GM12878 (cell line): ENCODE measurements at regions not wholly inside any gene's neighbourhood (a gene's known extent, or its start where the extent isn't known, plus 50 kb on each side); places are given as distances from the start of the nearest gene placed in this dataset.

Source experiments
- NBN ChIP-seq: fragments of 450-650 bp; IDR thresholded peaks from 2 replicates; pipeline ENCODE4 v1.6.1; 2016
- POLR2AphosphoS5 ChIP-seq: IDR thresholded peaks from 2 replicates; pipeline ENCODE4 v1.6.1; 2011; ENCODE audit warnings: mild to moderate bottlenecking, low read length, inconsistent platforms
- SPI1 ChIP-seq: IDR thresholded peaks from 2 replicates; pipeline ENCODE4 v1.6.1; 2011; ENCODE audit warnings: low read depth, mild to moderate bottlenecking, low read length, moderate library complexity, borderline replicate concordance; ENCODE audit not compliant: insufficient read depth
- SUZ12 ChIP-seq: fragments of 200-600 bp; sonication (generic); IDR thresholded peaks from one replicate; pipeline ENCODE4 v1.6.1; 2018; ENCODE audit warnings: antibody characterized with exemption, mild to moderate bottlenecking; ENCODE audit not compliant: unreplicated experiment
- TF ChIP-seq, protein P1 (sequence below), 3 experiments: IDR thresholded peaks in 2 of 3; conservative IDR thresholded peaks in 1 of 3; 2 replicates each; pipeline ENCODE4 v1.5.1; 2011; ENCODE audit warnings: low read depth in 3 of 3, low read length in 3 of 3, mild to moderate bottlenecking in 3 of 3, control low read depth in 2 of 3, moderate library complexity in 2 of 3, inconsistent platforms in 1 of 3, mixed read lengths in 1 of 3; ENCODE audit not compliant: control insufficient read depth in 2 of 3, insufficient read depth in 1 of 3; ENCODE audit errors: extremely low read depth in 1 of 3
- TF ChIP-seq, protein P2 (sequence below): IDR thresholded peaks from 2 replicates; pipeline ENCODE4 v1.6.1; 2011; ENCODE audit warnings: low read depth, mild to moderate bottlenecking, low read length, moderate library complexity, borderline replicate concordance; ENCODE audit errors: extremely low read depth
- TF ChIP-seq, protein P3 (sequence below): IDR thresholded peaks from 2 replicates; pipeline ENCODE4 v1.6.1; 2012; ENCODE audit warnings: low read depth, low read length, improper control_type of control experiment
- TF ChIP-seq, protein P4 (sequence below): fragments of 450-650 bp; formaldehyde crosslinking; IDR thresholded peaks from 2 replicates; pipeline ENCODE4 v1.4.0; 2020; ENCODE audit warnings: mild to moderate bottlenecking, moderate library complexity

DNA sequence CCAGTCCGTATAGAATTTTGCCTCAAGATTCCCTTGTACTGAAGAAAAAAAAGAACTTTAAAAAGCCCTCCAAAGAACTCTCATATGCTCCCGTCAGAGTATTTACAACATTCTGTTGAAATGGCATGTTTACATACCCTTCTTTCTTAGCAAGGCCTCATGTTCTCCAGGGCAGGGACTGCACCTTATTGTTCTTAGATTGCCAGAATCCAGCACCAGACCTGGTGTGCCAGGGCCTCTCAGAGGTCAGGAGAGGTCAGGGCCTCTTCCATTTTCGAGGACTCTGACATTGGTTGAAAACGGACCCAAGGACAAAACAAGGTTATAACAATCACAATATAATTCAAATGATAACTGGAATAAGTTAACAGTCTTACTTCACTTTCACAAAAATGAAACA is 78.2 kb downstream of the TNP1 start:
- TF ChIP-seq POLR2AphosphoS5 = no peak
- TF ChIP-seq, protein P1, sequence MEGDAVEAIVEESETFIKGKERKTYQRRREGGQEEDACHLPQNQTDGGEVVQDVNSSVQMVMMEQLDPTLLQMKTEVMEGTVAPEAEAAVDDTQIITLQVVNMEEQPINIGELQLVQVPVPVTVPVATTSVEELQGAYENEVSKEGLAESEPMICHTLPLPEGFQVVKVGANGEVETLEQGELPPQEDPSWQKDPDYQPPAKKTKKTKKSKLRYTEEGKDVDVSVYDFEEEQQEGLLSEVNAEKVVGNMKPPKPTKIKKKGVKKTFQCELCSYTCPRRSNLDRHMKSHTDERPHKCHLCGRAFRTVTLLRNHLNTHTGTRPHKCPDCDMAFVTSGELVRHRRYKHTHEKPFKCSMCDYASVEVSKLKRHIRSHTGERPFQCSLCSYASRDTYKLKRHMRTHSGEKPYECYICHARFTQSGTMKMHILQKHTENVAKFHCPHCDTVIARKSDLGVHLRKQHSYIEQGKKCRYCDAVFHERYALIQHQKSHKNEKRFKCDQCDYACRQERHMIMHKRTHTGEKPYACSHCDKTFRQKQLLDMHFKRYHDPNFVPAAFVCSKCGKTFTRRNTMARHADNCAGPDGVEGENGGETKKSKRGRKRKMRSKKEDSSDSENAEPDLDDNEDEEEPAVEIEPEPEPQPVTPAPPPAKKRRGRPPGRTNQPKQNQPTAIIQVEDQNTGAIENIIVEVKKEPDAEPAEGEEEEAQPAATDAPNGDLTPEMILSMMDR (IDR thresholded peaks at IDR 0.05 in 2 of 3, conservative IDR thresholded peaks at IDR 0.05 in 1 of 3; ENCODE audit: control insufficient read depth in 2 of 3, extremely low read depth in 1 of 3, insufficient read depth in 1 of 3, low read depth in 3 of 3, low read length in 3 of 3) = no peak
- TF ChIP-seq, protein P2, sequence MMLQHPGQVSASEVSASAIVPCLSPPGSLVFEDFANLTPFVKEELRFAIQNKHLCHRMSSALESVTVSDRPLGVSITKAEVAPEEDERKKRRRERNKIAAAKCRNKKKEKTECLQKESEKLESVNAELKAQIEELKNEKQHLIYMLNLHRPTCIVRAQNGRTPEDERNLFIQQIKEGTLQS = no peak
- TF ChIP-seq SPI1 = no peak
- no peak for TF ChIP-seq SUZ12
- TF ChIP-seq, protein P3, sequence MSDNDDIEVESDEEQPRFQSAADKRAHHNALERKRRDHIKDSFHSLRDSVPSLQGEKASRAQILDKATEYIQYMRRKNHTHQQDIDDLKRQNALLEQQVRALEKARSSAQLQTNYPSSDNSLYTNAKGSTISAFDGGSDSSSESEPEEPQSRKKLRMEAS = no peak
- TF ChIP-seq, protein P4, sequence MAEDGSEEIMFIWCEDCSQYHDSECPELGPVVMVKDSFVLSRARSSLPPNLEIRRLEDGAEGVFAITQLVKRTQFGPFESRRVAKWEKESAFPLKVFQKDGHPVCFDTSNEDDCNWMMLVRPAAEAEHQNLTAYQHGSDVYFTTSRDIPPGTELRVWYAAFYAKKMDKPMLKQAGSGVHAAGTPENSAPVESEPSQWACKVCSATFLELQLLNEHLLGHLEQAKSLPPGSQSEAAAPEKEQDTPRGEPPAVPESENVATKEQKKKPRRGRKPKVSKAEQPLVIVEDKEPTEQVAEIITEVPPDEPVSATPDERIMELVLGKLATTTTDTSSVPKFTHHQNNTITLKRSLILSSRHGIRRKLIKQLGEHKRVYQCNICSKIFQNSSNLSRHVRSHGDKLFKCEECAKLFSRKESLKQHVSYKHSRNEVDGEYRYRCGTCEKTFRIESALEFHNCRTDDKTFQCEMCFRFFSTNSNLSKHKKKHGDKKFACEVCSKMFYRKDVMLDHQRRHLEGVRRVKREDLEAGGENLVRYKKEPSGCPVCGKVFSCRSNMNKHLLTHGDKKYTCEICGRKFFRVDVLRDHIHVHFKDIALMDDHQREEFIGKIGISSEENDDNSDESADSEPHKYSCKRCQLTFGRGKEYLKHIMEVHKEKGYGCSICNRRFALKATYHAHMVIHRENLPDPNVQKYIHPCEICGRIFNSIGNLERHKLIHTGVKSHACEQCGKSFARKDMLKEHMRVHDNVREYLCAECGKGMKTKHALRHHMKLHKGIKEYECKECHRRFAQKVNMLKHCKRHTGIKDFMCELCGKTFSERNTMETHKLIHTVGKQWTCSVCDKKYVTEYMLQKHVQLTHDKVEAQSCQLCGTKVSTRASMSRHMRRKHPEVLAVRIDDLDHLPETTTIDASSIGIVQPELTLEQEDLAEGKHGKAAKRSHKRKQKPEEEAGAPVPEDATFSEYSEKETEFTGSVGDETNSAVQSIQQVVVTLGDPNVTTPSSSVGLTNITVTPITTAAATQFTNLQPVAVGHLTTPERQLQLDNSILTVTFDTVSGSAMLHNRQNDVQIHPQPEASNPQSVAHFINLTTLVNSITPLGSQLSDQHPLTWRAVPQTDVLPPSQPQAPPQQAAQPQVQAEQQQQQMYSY = no peak
- TF ChIP-seq NBN = no peak
